Fibroblast of the conjunctiva (primary cell): ENCODE measurements at regions not wholly inside any gene's neighbourhood (a gene's known extent, or its start where the extent isn't known, plus 50 kb on each side); places are given as distances from the start of the nearest gene placed in this dataset.

Experiments
- DNase-seq: peaks from one replicate; pipeline ENCODE4 v3.0.0-alpha.2; 2010; ENCODE audit warnings: low read depth

DNA sequence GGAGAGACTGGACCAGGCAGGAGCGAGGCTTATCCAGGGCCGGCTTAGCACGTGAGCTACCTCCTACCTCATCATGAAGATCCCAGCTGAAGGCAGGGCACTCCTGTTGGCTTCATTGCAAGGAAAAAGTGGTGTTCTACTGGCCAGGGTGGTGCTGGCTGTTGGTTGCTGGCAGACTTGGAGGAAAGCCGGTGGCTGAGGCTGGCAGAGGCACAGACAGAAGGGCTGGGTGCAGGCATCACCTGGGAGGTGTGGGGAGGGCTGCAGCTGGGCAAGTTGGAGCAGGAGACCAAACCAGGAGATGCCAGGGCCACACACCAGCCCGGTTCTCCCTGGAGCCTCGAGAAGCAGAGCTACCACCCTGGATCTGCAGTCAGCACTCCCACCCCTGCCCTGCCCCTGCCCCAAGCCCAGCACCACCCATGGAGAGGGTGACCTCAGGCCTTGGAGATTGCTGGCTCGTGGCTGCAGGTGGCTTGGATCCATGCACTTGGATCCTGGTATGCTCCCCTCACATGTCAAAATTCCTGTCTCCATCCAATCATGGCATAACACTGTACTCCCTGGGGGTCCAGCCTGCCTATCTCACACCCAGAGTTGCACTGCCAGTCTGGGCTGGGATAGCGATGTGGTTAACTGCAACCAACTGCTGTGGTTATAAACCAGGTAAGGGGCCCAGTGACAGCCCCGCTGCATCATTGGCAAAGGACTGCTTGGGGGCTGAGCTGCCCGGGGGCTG lies 49.7 kb downstream of the GLI2 start:
- DNase-seq, result no peak

- no peak for DNase-seq
These were observed 50.6 kb downstream of the GLI2 start for GRCh38 chr2:120786038-120786960.

DNA sequence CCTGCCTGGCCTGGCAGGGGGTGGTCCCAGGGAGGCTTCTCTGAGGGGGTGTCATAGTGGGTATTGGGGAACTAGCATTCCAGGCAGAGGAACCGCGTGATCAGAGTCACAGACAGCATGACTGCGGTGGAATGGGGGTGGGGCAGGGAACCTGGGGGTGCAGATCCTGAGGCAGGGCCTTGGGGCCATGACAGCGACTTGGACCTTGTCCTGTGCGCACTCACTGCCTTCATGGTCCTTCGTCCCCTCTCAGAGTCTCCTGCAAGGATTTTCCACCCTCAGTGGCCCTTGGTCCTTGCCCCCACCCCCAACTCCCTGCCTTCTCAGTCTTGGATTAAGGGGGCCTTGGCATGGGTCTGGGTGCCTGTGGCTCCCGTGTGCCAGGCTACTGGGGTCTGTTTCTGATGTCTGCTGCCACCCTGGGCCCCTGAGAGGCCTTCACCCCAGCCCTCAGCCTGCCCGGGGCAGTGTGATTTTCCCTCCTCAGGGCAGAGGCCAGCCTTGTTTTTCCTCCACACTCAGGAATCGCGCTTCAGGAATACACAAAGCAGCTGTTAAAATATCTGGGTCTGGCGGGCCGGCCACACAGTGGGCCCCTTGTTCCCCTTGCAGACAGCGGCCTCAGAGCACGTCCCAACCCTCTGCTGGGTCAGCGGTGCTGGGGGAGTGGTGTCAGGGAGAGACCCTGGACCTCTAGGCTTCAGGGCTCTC lies 51.6 kb downstream of the GLI2 start:
- DNase-seq, result no peak

DNA sequence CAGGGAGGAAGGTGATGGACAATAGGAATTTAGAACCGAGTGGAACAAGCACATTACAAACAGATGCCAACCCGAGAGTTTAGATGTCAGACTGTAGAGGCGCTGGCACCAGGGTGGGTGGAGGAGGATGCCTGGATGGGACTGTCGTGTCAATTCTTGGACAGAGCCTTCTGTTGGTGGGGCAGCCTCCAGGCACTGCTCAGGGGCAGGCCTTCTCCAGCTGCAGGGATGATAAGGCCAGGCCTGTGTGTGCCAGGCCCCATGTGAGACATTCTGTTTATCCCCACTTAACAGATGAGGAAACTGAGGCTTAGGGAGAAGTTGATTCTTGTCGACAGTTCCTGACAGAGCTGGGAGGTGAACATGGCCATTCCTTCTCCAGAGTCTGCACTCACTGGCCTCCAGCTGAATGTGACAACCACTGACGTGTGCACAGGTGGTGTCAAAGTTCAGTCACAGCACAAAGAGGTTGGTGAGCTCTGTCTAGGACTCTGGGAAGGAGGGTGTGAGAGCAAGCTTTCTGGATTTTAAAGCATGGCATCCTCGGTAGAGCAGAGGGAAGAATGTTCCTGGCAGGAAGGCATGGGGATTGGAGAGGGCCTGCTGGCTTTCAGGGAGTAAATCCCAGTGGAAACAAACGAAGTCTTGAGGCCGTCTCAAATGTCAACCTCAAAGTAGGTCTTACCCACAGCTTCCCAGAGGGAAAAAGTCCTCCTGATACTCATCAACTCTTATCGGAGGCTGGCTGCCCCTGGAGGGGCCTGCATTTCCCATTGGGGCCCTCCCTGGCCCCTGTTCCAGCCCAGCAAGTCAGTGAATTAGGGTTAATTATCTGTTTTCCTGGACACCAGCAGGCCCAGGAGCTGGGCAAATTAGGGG lies 52.4 kb downstream of the GLI2 start:
- no peak for DNase-seq

GRCh38 chr2:120791243-120791961 lies 55.7 kb downstream of the GLI2 start:
- no peak for DNase-seq

- DNase-seq, result no peak
These were observed 56.3 kb downstream of the GLI2 start for GRCh38 chr2:120791962-120792297.

DNA sequence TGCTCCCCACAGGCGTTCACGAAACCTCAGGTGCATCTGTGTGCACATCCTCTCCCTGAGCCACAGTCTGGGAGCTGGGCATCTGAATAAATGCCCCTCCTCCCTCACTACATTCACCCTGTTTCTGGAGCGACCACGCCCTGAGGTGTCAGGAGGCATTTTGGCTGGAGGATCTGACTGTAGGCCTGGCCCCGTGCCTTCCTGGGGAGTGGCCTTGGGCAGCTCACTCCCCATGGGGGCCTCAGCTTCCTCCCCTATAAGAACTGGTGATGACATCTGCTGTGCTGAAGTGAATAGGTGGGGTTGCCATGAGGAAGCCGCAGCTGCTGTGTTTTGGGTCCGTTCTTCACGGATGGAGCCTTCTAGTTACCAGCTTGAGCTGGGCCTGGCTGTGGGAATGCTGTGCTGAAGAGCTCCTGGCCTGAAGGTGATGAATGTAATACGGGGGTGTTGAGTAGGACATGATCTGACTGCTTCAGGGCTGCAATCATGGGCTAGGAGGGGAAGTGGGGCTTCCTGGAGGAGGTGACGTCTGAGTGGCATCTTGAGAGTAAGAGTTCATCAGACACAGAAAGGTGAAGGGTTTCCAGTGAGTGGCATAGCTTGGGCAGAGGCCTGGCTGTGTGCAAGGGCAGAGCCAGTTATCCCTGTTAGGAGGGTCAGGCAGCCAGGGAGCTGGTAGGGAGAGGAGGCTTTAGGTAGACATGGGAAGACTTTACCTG lies 58.2 kb downstream of the GLI2 start:
- peak; percentile 39 for DNase-seq

DNA sequence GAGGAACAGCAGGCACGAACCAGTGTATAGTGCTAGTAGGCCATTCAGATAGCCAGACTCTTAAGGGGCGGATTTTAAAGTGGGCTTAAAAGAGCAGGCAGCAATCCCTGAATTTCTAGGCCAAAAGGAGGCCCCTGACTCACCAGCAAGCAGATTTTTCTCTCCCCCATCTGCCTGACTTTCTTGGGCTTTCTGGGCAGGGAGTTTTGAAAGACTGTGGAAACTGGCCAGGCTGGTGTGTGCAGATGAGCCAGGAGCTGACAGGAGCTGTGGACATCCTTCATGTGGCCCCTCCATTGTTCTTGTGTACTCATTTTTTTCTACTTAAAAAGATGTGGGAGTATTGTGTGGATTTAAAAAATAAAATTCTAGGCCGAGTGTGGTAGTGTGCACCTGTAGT lies 59.0 kb downstream of the GLI2 start:
- DNase-seq, result peak; percentile 50

GRCh38 chr2:120796094-120796493 lies 60.4 kb downstream of the GLI2 start:
- DNase-seq, result no peak

DNA sequence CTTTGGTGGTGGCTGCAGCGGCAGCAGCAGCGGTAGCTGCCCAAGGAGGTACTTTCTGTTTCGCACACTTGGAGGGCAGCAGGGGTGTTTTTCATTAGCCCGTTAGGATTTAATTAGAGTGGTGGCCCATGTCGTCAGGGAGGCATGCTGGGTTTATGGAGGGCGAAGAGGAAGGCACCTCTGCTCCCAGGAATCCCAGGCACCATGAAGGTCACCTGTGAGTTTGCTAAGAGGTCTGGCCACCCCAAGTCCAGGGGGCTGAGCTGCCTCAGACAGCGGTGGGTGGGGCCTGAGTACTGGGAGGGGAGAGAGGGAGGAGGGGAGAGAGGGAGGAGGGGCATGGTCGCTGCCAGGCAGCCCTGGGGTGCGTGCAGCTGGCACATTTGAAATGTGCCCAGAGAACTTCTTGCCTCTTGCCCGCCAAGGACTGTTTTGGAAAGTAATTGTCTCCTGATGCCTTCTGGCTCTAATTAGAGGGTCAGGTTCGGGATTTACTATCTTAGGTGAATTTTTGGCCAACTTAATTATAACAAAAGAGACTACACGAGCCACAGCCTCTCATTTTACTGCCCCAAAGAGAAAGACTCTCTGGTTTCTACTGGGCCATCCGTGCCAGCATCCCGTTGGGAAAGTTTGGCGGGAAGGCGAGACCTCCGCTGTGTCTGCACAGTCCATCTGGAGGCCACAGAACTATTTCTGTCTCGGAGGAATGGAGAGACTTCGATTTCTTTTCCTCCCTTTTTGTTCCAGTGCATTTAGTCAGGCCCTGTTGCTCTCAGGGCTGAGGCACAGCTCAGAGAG lies 62.0 kb downstream of the GLI2 start:
- no peak for DNase-seq

DNA sequence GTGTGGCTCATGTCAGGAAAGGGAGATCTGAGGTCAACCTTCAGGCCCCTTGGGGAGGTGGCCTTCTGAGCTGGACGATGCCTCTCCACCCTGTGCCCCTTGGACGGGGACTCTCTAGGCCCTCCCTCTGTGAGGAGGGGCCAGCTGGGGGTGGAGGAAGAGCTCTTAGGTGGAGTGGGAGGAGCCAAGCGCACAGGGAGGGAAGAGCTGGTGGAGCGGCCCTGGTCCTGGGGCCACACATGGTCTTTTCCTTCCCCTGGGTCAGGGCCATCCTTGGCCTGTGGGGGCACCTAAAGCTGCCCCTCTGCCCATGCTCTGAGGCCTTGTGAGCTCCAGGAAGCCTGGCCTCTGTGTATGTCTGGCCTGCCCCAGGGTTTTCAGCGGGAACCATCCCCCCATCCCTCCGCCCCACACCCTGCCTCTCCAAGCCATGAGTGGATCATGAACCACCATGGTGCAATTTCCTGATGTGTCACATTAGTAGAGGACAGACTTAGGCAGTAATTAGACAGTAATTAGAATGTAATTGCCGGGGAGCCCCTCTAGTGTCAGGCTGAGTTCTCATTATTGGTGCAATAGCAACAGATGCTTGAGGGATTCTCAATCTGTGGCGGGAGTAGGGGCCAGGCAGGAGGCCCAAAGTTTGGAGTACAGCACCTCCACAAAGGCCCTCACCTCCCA lies 63.0 kb downstream of the GLI2 start:
- no peak for DNase-seq

GRCh38 chr2:120802158-120802557 lies 66.5 kb downstream of the GLI2 start:
- no peak for DNase-seq

DNA sequence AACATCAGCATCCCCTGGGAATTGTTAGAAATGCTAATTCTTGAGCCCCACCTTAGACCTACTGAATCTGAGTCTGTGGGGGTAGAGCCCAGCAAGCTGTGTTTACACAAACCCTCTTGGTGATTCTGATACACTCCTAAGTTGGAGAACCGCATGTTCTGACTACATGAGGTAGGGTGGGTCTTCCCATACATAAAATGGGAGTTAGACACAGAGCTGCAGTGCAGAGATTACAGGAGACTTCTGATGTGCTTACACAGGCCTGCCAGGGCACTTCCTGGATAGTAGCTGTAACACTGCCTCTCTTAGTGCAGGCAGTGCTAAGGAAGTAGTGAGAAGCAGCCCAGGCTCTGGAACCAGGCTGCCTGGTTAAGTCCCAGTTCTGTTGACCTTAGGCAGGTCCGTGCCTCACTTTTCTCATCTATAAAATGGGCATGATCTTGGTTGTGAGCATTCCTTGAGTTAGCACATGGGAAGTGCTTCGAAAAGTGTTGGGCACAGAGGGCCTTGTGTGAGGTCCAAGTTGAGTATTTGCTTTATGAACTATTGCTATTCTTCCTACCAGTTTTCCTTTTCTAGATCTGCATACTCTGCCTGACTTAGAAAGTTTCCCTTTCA lies 67.3 kb downstream of the GLI2 start:
- no peak for DNase-seq

DNA sequence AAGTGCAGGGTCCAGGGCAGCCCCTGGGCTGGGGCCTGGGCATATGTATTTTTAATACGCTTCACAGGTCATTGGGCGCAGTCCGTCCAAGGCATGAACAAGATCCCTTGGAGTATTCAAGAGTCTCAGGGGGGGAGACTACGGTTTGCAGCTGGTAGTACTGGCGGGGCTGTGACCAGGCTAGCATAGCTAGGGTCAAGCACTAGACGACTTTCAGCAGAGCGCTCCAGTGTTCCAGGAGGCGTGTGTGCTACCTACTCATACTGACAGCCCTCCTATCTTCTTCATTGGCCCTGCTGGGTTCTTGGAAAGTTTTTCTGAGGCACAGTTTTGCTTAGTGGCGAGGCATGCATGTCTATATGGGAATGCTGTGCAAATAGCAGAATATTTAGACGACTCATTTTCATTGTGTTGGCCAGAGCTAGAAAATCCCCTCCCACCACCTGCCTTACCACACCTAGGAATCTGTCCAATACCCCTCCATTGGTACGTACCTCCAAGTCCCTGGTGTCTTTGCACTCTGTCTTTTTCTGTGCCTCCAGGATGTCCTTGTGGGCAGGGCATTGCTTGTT lies 68.2 kb downstream of the GLI2 start:
- DNase-seq, result no peak

DNA sequence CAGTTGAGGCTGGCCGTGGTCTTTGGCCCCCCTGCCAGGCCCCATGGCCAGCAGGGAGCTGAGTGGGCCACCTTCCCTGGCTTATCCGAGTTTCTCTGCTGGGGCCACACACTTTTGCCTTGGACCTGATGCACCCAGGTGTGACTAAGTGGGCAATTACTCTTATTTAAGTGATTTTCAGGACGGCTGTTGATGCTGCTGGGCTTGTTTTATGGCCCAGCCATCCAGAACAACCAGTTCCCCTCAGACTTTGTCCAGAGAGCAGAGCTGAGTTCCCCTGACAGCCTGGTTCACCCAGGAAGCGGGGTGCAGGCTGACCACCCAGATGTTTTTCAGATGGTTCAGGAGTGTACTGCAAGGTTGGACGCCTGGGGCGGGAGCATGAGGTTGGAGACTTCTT lies 68.8 kb downstream of the GLI2 start:
- no peak for DNase-seq

- DNase-seq, result no peak
These were observed 69.3 kb downstream of the GLI2 start for GRCh38 chr2:120805011-120805410.

DNA sequence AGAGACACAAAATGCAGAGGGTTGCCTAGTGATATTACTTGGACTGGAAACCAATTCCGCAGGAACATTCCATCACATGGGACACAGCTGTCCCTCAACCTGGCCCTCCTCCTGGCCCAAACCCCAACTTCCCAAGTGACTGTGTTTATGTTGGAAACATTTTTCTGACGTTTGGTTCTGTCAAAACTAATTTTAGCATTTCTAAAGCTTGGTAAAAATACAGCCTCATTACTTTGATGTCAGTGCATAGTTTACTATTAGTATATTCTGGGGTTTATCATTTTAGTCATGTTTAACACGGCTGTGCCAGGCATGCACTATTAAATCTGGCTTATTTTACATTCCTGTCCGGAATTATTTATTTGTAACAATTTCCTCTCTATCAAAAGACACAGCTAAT lies 69.9 kb downstream of the GLI2 start:
- DNase-seq, result no peak

DNA sequence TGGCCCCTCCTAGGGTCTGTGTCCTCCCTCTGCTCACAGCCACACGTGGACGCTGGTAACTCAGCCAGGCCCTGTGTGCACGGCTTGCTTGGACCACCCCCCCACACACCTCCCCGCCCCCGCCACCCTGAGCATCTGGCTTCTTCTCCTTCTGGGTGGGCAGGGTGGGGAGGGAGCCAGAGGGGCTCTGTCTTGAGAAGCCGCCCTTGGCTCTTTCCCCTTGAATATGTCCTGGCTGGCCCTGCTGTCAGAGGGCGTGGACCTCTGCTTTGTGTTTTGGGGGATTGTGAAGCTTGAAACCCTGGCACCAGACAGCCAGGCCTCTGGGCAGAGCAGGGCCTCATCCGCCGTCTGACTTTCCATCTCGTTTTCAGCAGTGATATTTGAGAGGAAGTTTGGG lies 72.1 kb downstream of the GLI2 start:
- no peak for DNase-seq
